ENCODE measurements at regions not wholly inside any gene's neighbourhood (a gene's known extent, or its start where the extent isn't known, plus 50 kb on each side); places are given as distances from the start of the nearest gene placed in this dataset.

GRCh38 chr6:15990179-15990578 lies 138.7 kb upstream of the MYLIP start:
- ATAC-seq (no peak), DNase-seq (no peak)
- Histone ChIP-seq H3K9me3 (no peaks in the 10 kb centered on the region), H3K4me1 (no peaks in the 10 kb centered on the region), H3K36me3 (no peaks in the 10 kb centered on the region), H3K27ac (no peak overlapping the region), H3K4me3 (no peak overlapping the region), H3K27me3 (no peaks in the 10 kb centered on the region)
- intact Hi-C loops (cut with DNase I): no loop called here
- TF ChIP-seq POLR2A (IDR thresholded peaks at IDR 0.05) (no peak), CTCF (IDR thresholded peaks at IDR 0.05) (no peak)
- WGBS (ENCODE audit: insufficient coverage, low coverage, low lambda C conversion rate, missing lambda C conversion rate): 50% methylated on average over 2 of the region's 2 CpGs

DNA sequence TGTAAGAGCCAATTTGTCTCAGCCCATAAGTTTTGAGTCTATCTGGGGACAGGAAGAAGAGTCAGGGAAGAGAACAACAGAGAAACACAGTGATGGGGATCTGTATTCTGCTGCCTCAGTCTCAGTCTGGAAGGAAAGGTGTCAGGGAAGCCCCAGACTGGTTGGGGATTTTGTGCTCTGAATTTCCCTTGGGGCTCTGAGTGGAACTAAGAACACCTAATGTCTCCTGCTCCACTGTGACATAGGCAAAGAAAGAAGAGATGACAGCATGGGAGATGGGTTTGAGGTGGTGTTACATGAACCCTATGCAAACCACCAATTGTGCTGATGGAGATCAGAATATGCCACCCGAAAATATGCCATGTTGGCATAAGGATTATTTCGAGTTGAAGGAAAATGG lies 139.5 kb upstream of the MYLIP start:
- no peak overlapping the region for H3K4me3 ChIP-seq
- intact Hi-C loops (cut with DNase I): no loop called here
- no peaks in the 10 kb centered on the region for H3K4me1 ChIP-seq
- WGBS (ENCODE audit: insufficient coverage, low coverage, low lambda C conversion rate, missing lambda C conversion rate): 53% methylated on average over 2 of the region's 2 CpGs
- no peak for TF ChIP-seq POLR2A (IDR thresholded peaks at IDR 0.05)
- DNase-seq (no peak), ATAC-seq (no peak)
- no peak overlapping the region for H3K27ac ChIP-seq
- no peaks in the 10 kb centered on the region for H3K9me3 ChIP-seq
- H3K27me3 ChIP-seq: no peaks in the 10 kb centered on the region
- H3K36me3 ChIP-seq: no peaks in the 10 kb centered on the region

- TF ChIP-seq POLR2A (IDR thresholded peaks at IDR 0.05): no peak
- no peak for TF ChIP-seq CTCF (IDR thresholded peaks at IDR 0.05)
These were observed 141.3 kb upstream of the MYLIP start for GRCh38 chr6:15987569-15987968.

GRCh38 chr6:15986027-15986629 lies 142.8 kb upstream of the MYLIP start:
- Histone ChIP-seq H3K27me3 (no peaks in the 10 kb centered on the region), H3K4me1 (no peaks in the 10 kb centered on the region), H3K27ac (no peak overlapping the region), H3K4me3 (no peak overlapping the region), H3K36me3 (no peaks in the 10 kb centered on the region), H3K9me3 (no peaks in the 10 kb centered on the region)
- TF ChIP-seq POLR2A (IDR thresholded peaks at IDR 0.05) (no peak), CTCF (IDR thresholded peaks at IDR 0.05) (no peak)
- ATAC-seq (no peak), DNase-seq (no peak)
- 40% methylated on average over 2 of the region's 5 CpGs for WGBS (ENCODE audit: insufficient coverage, low coverage, low lambda C conversion rate, missing lambda C conversion rate)
- intact Hi-C loops (cut with DNase I): no loop called here

More at GRCh38 chr6:15987569-15987968, 141.3 kb upstream of the MYLIP start:
- H3K27ac ChIP-seq: no peak overlapping the region
- no peak overlapping the region for H3K4me3 ChIP-seq
- DNase-seq (no peak), ATAC-seq (no peak)
- no peaks in the 10 kb centered on the region for H3K9me3 ChIP-seq
- H3K27me3 ChIP-seq: no peaks in the 10 kb centered on the region
- no peaks in the 10 kb centered on the region for H3K4me1 ChIP-seq
- intact Hi-C loops (cut with DNase I): no loop called here
- H3K36me3 ChIP-seq: no peaks in the 10 kb centered on the region
- 50% methylated on average over 6 of the region's 6 CpGs for WGBS (ENCODE audit: insufficient coverage, low coverage, low lambda C conversion rate, missing lambda C conversion rate)

DNA sequence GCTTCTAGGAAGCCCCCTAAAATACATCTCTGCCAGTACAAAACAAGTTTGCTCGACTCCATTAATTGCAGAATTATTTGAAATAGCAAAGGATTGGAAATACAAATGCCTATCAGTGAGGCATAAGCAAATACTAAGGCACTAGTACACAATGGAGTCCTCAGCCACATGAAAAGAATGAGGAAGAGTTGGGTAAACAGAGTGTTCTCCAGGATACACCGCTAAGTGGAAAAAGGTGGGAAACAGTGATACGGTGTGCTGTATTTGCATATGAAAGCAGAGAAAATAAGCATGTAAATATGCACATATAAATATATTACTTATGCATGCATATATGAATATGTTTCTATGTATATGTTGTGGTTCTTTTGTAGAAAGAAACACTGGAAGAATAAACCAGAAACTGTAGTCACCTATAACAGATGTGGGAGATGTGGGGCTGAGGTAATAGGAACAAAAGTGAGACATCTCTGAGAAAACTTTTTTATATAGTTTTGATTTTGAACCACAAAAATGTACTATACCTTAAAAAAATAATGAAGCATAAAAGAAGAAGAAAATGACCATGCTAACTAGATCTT lies 143.4 kb upstream of the MYLIP start:
- Histone ChIP-seq H3K4me3 (no peak overlapping the region), H3K27ac (no peak overlapping the region), H3K9me3 (no peaks in the 10 kb centered on the region), H3K36me3 (no peaks in the 10 kb centered on the region), H3K4me1 (no peaks in the 10 kb centered on the region), H3K27me3 (no peaks in the 10 kb centered on the region)
- TF ChIP-seq POLR2A (IDR thresholded peaks at IDR 0.05): no peak
- no peak for TF ChIP-seq CTCF (IDR thresholded peaks at IDR 0.05)
- intact Hi-C loops (cut with DNase I): no loop called here
- 42% methylated on average over 3 of the region's 3 CpGs for WGBS (ENCODE audit: insufficient coverage, low coverage, low lambda C conversion rate, missing lambda C conversion rate)
- ATAC-seq (no peak), DNase-seq (no peak)

All from right lobe of liver (tissue), 6 donors.